BE2C (cell line): ENCODE measurements at regions not wholly inside any gene's neighbourhood (a gene's known extent, or its start where the extent isn't known, plus 50 kb on each side); places are given as distances from the start of the nearest gene placed in this dataset.

Source experiments
- DNase-seq: peaks from one replicate; pipeline ENCODE4 v3.0.0-alpha.2; 2020
- H3K27me3 ChIP-seq: fragments of 250-450 bp; sonication (Bioruptor Pico); 2 replicates; pipeline ENCODE4 v1.5.1; 2020; ENCODE audit warnings: mild to moderate bottlenecking
- H3K36me3 ChIP-seq: fragments of 250-450 bp; sonication (Bioruptor Pico); 2 replicates; pipeline ENCODE4 v1.5.1; 2020; ENCODE audit warnings: mild to moderate bottlenecking
- H3K4me1 ChIP-seq: fragments of 250-450 bp; sonication (Bioruptor Pico); 2 replicates; pipeline ENCODE4 v1.5.1; 2020
- H3K4me3 ChIP-seq: 2 replicates; pipeline ENCODE4 v1.5.1; 2011; ENCODE audit warnings: low read depth, low read length
- H3K9me3 ChIP-seq: fragments of 250-450 bp; sonication (Bioruptor Pico); 2 replicates; pipeline ENCODE4 v1.5.1; 2020
- CTCF ChIP-seq: IDR thresholded peaks from 2 replicates; pipeline ENCODE4 v1.5.1; 2012; ENCODE audit warnings: mild to moderate bottlenecking, low read depth, low read length

- no peaks in the 10 kb centered on the region for H3K36me3 ChIP-seq
- no peak for DNase-seq
- no peak overlapping the region for H3K4me3 ChIP-seq
- no peak for TF ChIP-seq CTCF
- H3K4me1 ChIP-seq = no peaks in the 10 kb centered on the region
- no peaks in the 10 kb centered on the region for H3K27me3 ChIP-seq
- H3K9me3 ChIP-seq = no peaks in the 10 kb centered on the region
Measured at GRCh38 chr1:38173157-38173831, 126.7 kb upstream of the POU3F1 start.

- H3K4me3 ChIP-seq = no peak overlapping the region
- DNase-seq = no peak
- H3K27me3 ChIP-seq = no peaks in the 10 kb centered on the region
- H3K36me3 ChIP-seq = no peaks in the 10 kb centered on the region
- no peaks in the 10 kb centered on the region for H3K9me3 ChIP-seq
- no peak for TF ChIP-seq CTCF
- H3K4me1 ChIP-seq = no peaks in the 10 kb centered on the region
Measured at GRCh38 chr1:38169121-38169520, 122.5 kb upstream of the POU3F1 start.

- no peak for DNase-seq
- no peaks in the 10 kb centered on the region for H3K4me1 ChIP-seq
- no peaks in the 10 kb centered on the region for H3K9me3 ChIP-seq
- H3K36me3 ChIP-seq = no peaks in the 10 kb centered on the region
- no peak overlapping the region for H3K4me3 ChIP-seq
- H3K27me3 ChIP-seq = no peaks in the 10 kb centered on the region
- no peak for TF ChIP-seq CTCF
Measured at GRCh38 chr1:38168365-38168764, 121.8 kb upstream of the POU3F1 start.

- no peak for TF ChIP-seq CTCF
- DNase-seq = no peak
- Histone ChIP-seq H3K27me3 (no peaks in the 10 kb centered on the region), H3K4me1 (no peaks in the 10 kb centered on the region), H3K9me3 (no peaks in the 10 kb centered on the region), H3K36me3 (no peaks in the 10 kb centered on the region), H3K4me3 (no peak overlapping the region)
Measured at GRCh38 chr1:38166461-38166860, 119.9 kb upstream of the POU3F1 start.

- no peak for TF ChIP-seq CTCF
- Histone ChIP-seq H3K4me1 (0 out of 2 replicates have a peak, but pooled peaks cover 2% of the 10 kb centered on the region), H3K27me3 (no peaks in the 10 kb centered on the region), H3K9me3 (no peaks in the 10 kb centered on the region), H3K36me3 (no peaks in the 10 kb centered on the region), H3K4me3 (no peak overlapping the region)
- DNase-seq = no peak
Measured at GRCh38 chr1:38153778-38154470, 107.3 kb upstream of the POU3F1 start.

GRCh38 chr1:38153066-38153777 lies 106.6 kb upstream of the POU3F1 start:
- DNase-seq = no peak
- Histone ChIP-seq H3K4me3 (no peak overlapping the region), H3K27me3 (no peaks in the 10 kb centered on the region), H3K4me1 (0 out of 2 replicates have a peak, but pooled peaks cover 2% of the 10 kb centered on the region), H3K9me3 (no peaks in the 10 kb centered on the region), H3K36me3 (no peaks in the 10 kb centered on the region)
- no peak for TF ChIP-seq CTCF
